ENCODE measurements at regions not wholly inside any gene's neighbourhood (a gene's known extent, or its start where the extent isn't known, plus 50 kb on each side); places are given as distances from the start of the nearest gene placed in this dataset.

- DNase-seq (ENCODE audit: low read depth in 2 of 2), result no peak
Measured at GRCh38 chr6:139872665-139873064, 498.2 kb upstream of the CITED2 start.

GRCh38 chr6:139871803-139872510 is 497.5 kb upstream of the CITED2 start:
- no peak for DNase-seq (ENCODE audit: low read depth in 2 of 2)

GRCh38 chr6:139871165-139871710 is 496.8 kb upstream of the CITED2 start:
- no peak for DNase-seq (ENCODE audit: low read depth in 2 of 2)

- no peak for DNase-seq (ENCODE audit: low read depth in 2 of 2)
Measured at GRCh38 chr6:139868576-139868975, 494.1 kb upstream of the CITED2 start.

GRCh38 chr6:139863964-139864363 is 489.5 kb upstream of the CITED2 start:
- no peak for DNase-seq (ENCODE audit: low read depth in 2 of 2)

GRCh38 chr6:139863346-139863745 is 488.9 kb upstream of the CITED2 start:
- no peak for DNase-seq (ENCODE audit: low read depth in 2 of 2)

GRCh38 chr6:139862311-139862710 is 487.9 kb upstream of the CITED2 start:
- DNase-seq (ENCODE audit: low read depth in 2 of 2), result no peak

- no peak for DNase-seq (ENCODE audit: low read depth in 2 of 2)
Measured at GRCh38 chr6:139860203-139860602, 485.8 kb upstream of the CITED2 start.

- DNase-seq (ENCODE audit: low read depth in 2 of 2), result no peak
Measured at GRCh38 chr6:139858429-139858828, 484.0 kb upstream of the CITED2 start.

GRCh38 chr6:139857143-139857542 is 482.7 kb upstream of the CITED2 start:
- no peak for DNase-seq (ENCODE audit: low read depth in 2 of 2)

GRCh38 chr6:139856562-139856961 is 482.1 kb upstream of the CITED2 start:
- DNase-seq (ENCODE audit: low read depth in 2 of 2), result no peak

- DNase-seq (ENCODE audit: low read depth in 2 of 2), result no peak
Measured at GRCh38 chr6:139855671-139856311, 481.3 kb upstream of the CITED2 start.

GRCh38 chr6:139853302-139853992 is 479.0 kb upstream of the CITED2 start:
- no peak for DNase-seq (ENCODE audit: low read depth in 2 of 2)

GRCh38 chr6:139852488-139853140 is 478.2 kb upstream of the CITED2 start:
- peak in 1 of 2 donors; percentile 19 for DNase-seq (ENCODE audit: low read depth in 2 of 2)

- no peak for DNase-seq (ENCODE audit: low read depth in 2 of 2)
Measured at GRCh38 chr6:139852067-139852466, 477.6 kb upstream of the CITED2 start.

GRCh38 chr6:139851206-139851605 is 476.8 kb upstream of the CITED2 start:
- DNase-seq (ENCODE audit: low read depth in 2 of 2), result no peak

- DNase-seq (ENCODE audit: low read depth in 2 of 2), result no peak
Measured at GRCh38 chr6:139850512-139850911, 476.1 kb upstream of the CITED2 start.

- no peak for DNase-seq (ENCODE audit: low read depth in 2 of 2)
Measured at GRCh38 chr6:139847457-139847813, 473.0 kb upstream of the CITED2 start.

GRCh38 chr6:139846538-139847456 is 472.3 kb upstream of the CITED2 start:
- DNase-seq (ENCODE audit: low read depth in 2 of 2), result no peak

- DNase-seq (ENCODE audit: low read depth in 2 of 2), result no peak
Measured at GRCh38 chr6:139844907-139845306, 470.5 kb upstream of the CITED2 start.

- no peak for DNase-seq (ENCODE audit: low read depth in 2 of 2)
Measured at GRCh38 chr6:139841794-139842215, 467.4 kb upstream of the CITED2 start.

All from dermis microvascular lymphatic vessel endothelial cell (primary cell).